SK-N-SH treated with all-trans-retinoic acid at 6 μM for 48 hours (cell line): ENCODE measurements at regions not wholly inside any gene's neighbourhood (a gene's known extent, or its start where the extent isn't known, plus 50 kb on each side); places are given as distances from the start of the nearest gene placed in this dataset.

Source experiments
- ATAC-seq: fragments of 200-7000 bp; cut with Tn5 transposase; 3 replicates; pipeline ENCODE4 v1.9.1; 2020; ENCODE audit warnings: mild to moderate bottlenecking, moderate library complexity
- BACH2 ChIP-seq: fragments of 250-450 bp; sonication (Bioruptor Pico); IDR thresholded peaks from 2 replicates; pipeline ENCODE4 v1.9.0; 2021; ENCODE audit warnings: mild to moderate bottlenecking, borderline replicate concordance
- CREB5 ChIP-seq: fragments of 250-450 bp; sonication (Bioruptor Pico); IDR thresholded peaks from 2 replicates; pipeline ENCODE4 v1.5.1; 2020; ENCODE audit warnings: low read depth, mild to moderate bottlenecking, moderate library complexity
- CSDC2 ChIP-seq: fragments of 250-450 bp; sonication (Bioruptor Pico); IDR thresholded peaks from 2 replicates; pipeline ENCODE4 v1.5.0; 2020; ENCODE audit warnings: mild to moderate bottlenecking, moderate library complexity
- ESRRG ChIP-seq: fragments of 250-450 bp; sonication (Bioruptor Pico); IDR thresholded peaks from 2 replicates; pipeline ENCODE4 v1.6.1; 2021; ENCODE audit warnings: mild to moderate bottlenecking
- ISL1 ChIP-seq: fragments of 250-450 bp; sonication (Bioruptor Pico); IDR thresholded peaks from 2 replicates; pipeline ENCODE4 v2.1.2; 2022; ENCODE audit warnings: mild to moderate bottlenecking, moderate library complexity
- POU6F1 ChIP-seq: fragments of 250-450 bp; sonication (Bioruptor Pico); IDR thresholded peaks from 2 replicates; pipeline ENCODE4 v1.8.0; 2021; ENCODE audit warnings: low read depth, mild to moderate bottlenecking, moderate library complexity, borderline replicate concordance
- PPARA ChIP-seq: fragments of 250-450 bp; sonication (Bioruptor Pico); IDR thresholded peaks from 2 replicates; pipeline ENCODE4 v1.5.0; 2020; ENCODE audit warnings: mild to moderate bottlenecking, borderline replicate concordance
- RARB ChIP-seq: fragments of 250-450 bp; sonication (Bioruptor Pico); IDR thresholded peaks from 2 replicates; pipeline ENCODE4 v1.8.0; 2021; ENCODE audit warnings: mild to moderate bottlenecking, moderate library complexity
- SNAI2 ChIP-seq: fragments of 250-450 bp; sonication (Bioruptor Pico); IDR thresholded peaks from 2 replicates; pipeline ENCODE4 v1.5.0; 2020; ENCODE audit warnings: mild to moderate bottlenecking, moderate library complexity
- TCF4 ChIP-seq: fragments of 250-450 bp; sonication (Bioruptor Pico); IDR thresholded peaks from 2 replicates; pipeline ENCODE4 v1.8.0; 2021; ENCODE audit warnings: mild to moderate bottlenecking, moderate library complexity, borderline replicate concordance
- TOX ChIP-seq: fragments of 250-450 bp; sonication (Bioruptor Pico); IDR thresholded peaks from 2 replicates; pipeline ENCODE4 v1.8.0; 2021; ENCODE audit warnings: mild to moderate bottlenecking, moderate library complexity, borderline replicate concordance
- TSHZ2 ChIP-seq: fragments of 250-450 bp; sonication (Bioruptor Pico); IDR thresholded peaks from 2 replicates; pipeline ENCODE4 v1.5.0; 2020; ENCODE audit warnings: mild to moderate bottlenecking, moderate library complexity
- ZC3H10 ChIP-seq: fragments of 250-450 bp; sonication (Bioruptor Pico); IDR thresholded peaks from 2 replicates; pipeline ENCODE4 v1.5.1; 2021; ENCODE audit warnings: mild to moderate bottlenecking, moderate library complexity
- ZNF70 ChIP-seq: fragments of 450-650 bp; formaldehyde crosslinking; IDR thresholded peaks from 2 replicates; pipeline ENCODE4 v1.5.0; 2020; ENCODE audit warnings: mild to moderate bottlenecking, moderate library complexity
- ZNF8 ChIP-seq: fragments of 450-650 bp; formaldehyde crosslinking; IDR thresholded peaks from 2 replicates; pipeline ENCODE4 v1.5.0; 2020; ENCODE audit warnings: mild to moderate bottlenecking, moderate library complexity
- TF ChIP-seq, protein P1 (sequence below): fragments of 250-450 bp; sonication (Bioruptor Pico); IDR thresholded peaks from 2 replicates; pipeline ENCODE4 v1.5.1; 2021; ENCODE audit warnings: mild to moderate bottlenecking, moderate library complexity
- TF ChIP-seq, protein P2 (sequence below): fragments of 250-450 bp; sonication (Bioruptor Pico); IDR thresholded peaks from 2 replicates; pipeline ENCODE4 v1.8.0; 2020; ENCODE audit warnings: mild to moderate bottlenecking, moderate library complexity, borderline replicate concordance

GRCh38 chr6:1009103-1009502, 302.8 kb upstream of the FOXQ1 start (continued):
- TF ChIP-seq TSHZ2 (CRISPR knock-in tag) (no peak), BACH2 (CRISPR knock-in tag) (no peak), ZNF8 (CRISPR knock-in tag) (no peak), PPARA (CRISPR knock-in tag) (no peak), CREB5 (CRISPR knock-in tag) (no peak), TCF4 (CRISPR knock-in tag) (no peak), ESRRG (CRISPR knock-in tag) (no peak), ZC3H10 (CRISPR knock-in tag) (no peak)
- TF ChIP-seq, all 23 proteins: peak for 0

DNA sequence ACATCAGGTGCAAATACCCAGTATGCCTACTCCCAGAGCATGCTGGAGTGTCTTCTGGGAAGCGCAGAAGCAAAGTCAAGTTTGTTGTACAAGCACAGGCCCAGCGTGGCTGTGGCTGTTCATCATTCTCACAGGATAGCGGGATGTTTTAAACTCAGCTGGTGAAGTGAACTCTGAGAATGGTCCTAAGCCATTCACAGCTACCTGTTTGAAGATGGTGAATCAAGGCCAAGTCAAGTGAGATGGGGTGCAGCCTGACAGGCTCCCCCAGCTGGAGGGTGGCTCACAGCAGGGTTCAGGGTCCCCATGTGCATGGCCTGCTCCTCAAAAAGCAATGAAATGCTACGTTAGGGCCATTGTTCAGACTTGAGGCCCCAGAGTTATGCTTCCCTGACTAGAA, 304.7 kb upstream of the FOXQ1 start:
- no peak for TF ChIP-seq TSHZ2 (CRISPR knock-in tag)
- no peak for TF ChIP-seq ZNF70 (CRISPR knock-in tag)
- TF ChIP-seq, protein P1, sequence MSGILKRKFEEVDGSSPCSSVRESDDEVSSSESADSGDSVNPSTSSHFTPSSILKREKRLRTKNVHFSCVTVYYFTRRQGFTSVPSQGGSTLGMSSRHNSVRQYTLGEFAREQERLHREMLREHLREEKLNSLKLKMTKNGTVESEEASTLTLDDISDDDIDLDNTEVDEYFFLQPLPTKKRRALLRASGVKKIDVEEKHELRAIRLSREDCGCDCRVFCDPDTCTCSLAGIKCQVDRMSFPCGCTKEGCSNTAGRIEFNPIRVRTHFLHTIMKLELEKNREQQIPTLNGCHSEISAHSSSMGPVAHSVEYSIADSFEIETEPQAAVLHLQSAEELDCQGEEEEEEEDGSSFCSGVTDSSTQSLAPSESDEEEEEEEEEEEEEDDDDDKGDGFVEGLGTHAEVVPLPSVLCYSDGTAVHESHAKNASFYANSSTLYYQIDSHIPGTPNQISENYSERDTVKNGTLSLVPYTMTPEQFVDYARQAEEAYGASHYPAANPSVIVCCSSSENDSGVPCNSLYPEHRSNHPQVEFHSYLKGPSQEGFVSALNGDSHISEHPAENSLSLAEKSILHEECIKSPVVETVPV (CRISPR knock-in tag) = no peak
- no peak for TF ChIP-seq RARB (CRISPR knock-in tag)
- TF ChIP-seq, protein P2, sequence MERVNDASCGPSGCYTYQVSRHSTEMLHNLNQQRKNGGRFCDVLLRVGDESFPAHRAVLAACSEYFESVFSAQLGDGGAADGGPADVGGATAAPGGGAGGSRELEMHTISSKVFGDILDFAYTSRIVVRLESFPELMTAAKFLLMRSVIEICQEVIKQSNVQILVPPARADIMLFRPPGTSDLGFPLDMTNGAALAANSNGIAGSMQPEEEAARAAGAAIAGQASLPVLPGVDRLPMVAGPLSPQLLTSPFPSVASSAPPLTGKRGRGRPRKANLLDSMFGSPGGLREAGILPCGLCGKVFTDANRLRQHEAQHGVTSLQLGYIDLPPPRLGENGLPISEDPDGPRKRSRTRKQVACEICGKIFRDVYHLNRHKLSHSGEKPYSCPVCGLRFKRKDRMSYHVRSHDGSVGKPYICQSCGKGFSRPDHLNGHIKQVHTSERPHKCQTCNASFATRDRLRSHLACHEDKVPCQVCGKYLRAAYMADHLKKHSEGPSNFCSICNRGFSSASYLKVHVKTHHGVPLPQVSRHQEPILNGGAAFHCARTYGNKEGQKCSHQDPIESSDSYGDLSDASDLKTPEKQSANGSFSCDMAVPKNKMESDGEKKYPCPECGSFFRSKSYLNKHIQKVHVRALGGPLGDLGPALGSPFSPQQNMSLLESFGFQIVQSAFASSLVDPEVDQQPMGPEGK (CRISPR knock-in tag) = no peak
- no peak for TF ChIP-seq ZC3H10 (CRISPR knock-in tag)
- TF ChIP-seq TCF4 (CRISPR knock-in tag) = no peak
- TF ChIP-seq POU6F1 (CRISPR knock-in tag) = no peak
- no peak for TF ChIP-seq ZNF8 (CRISPR knock-in tag)
- no peak for TF ChIP-seq TOX (CRISPR knock-in tag)
- no peak for TF ChIP-seq SNAI2 (CRISPR knock-in tag)
- no peak for TF ChIP-seq PPARA (CRISPR knock-in tag)
- TF ChIP-seq CSDC2 (CRISPR knock-in tag) = no peak
- TF ChIP-seq ISL1 (CRISPR knock-in tag) = no peak
- no peak for TF ChIP-seq ESRRG (CRISPR knock-in tag)
- no peak for ATAC-seq
